ENCODE measurements at regions not wholly inside any gene's neighbourhood (a gene's known extent, or its start where the extent isn't known, plus 50 kb on each side); places are given as distances from the start of the nearest gene placed in this dataset.

GRCh38 chr1:213698092-213698702 is 289.6 kb upstream of the PROX1 start:
- H3K36me3 ChIP-seq (ENCODE audit: insufficient read depth, low read length), result no peaks in the 10 kb centered on the region
- no peak for TF ChIP-seq EP300 (conservative IDR thresholded peaks at IDR 0.05; ENCODE audit: poor library complexity, severe bottlenecking)
- TF ChIP-seq POLR2AphosphoS5 (IDR thresholded peaks at IDR 0.05), result no peak
- TF ChIP-seq MXI1 (conservative IDR thresholded peaks at IDR 0.05; ENCODE audit: poor library complexity, severe bottlenecking), result no peak
- no peak for TF ChIP-seq TAF1 (IDR thresholded peaks at IDR 0.05; ENCODE audit: low read depth)
- TF ChIP-seq RAD21 (conservative IDR thresholded peaks at IDR 0.05), result no peak
- no peak for TF ChIP-seq SMC3 (conservative IDR thresholded peaks at IDR 0.05; ENCODE audit: poor library complexity)
- TF ChIP-seq EZH2 (IDR thresholded peaks at IDR 0.05; ENCODE audit: borderline replicate concordance, insufficient read depth, low read length, poor library complexity, severe bottlenecking), result no peak
- TF ChIP-seq CTCF (IDR thresholded peaks at IDR 0.05; ENCODE audit: poor library complexity, severe bottlenecking), result no peak
- TF ChIP-seq, protein P1, sequence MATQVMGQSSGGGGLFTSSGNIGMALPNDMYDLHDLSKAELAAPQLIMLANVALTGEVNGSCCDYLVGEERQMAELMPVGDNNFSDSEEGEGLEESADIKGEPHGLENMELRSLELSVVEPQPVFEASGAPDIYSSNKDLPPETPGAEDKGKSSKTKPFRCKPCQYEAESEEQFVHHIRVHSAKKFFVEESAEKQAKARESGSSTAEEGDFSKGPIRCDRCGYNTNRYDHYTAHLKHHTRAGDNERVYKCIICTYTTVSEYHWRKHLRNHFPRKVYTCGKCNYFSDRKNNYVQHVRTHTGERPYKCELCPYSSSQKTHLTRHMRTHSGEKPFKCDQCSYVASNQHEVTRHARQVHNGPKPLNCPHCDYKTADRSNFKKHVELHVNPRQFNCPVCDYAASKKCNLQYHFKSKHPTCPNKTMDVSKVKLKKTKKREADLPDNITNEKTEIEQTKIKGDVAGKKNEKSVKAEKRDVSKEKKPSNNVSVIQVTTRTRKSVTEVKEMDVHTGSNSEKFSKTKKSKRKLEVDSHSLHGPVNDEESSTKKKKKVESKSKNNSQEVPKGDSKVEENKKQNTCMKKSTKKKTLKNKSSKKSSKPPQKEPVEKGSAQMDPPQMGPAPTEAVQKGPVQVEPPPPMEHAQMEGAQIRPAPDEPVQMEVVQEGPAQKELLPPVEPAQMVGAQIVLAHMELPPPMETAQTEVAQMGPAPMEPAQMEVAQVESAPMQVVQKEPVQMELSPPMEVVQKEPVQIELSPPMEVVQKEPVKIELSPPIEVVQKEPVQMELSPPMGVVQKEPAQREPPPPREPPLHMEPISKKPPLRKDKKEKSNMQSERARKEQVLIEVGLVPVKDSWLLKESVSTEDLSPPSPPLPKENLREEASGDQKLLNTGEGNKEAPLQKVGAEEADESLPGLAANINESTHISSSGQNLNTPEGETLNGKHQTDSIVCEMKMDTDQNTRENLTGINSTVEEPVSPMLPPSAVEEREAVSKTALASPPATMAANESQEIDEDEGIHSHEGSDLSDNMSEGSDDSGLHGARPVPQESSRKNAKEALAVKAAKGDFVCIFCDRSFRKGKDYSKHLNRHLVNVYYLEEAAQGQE (IDR thresholded peaks at IDR 0.05; ENCODE audit: borderline replicate concordance), result no peak
- no peak overlapping the region for H3K4me2 ChIP-seq (ENCODE audit: low read length)
- H2AFZ ChIP-seq (ENCODE audit: low read depth, low read length), result no peak overlapping the region
- H3K27me3 ChIP-seq (ENCODE audit: insufficient read depth, low read depth, low read length), result no peaks in the 10 kb centered on the region
- H3K4me3 ChIP-seq (ENCODE audit: low read length), result no peak overlapping the region
- H3K79me2 ChIP-seq (replicated peaks; ENCODE audit: insufficient read depth, low read length), result no peaks in the 10 kb centered on the region
- no peaks in the 10 kb centered on the region for H3K9me2 ChIP-seq (ENCODE audit: insufficient read depth, low read length)
- H3K9ac ChIP-seq (ENCODE audit: low read length), result no peak overlapping the region
- H3K27ac ChIP-seq (ENCODE audit: low read length), result no peak overlapping the region
- H4K20me1 ChIP-seq (ENCODE audit: insufficient read depth), result no peaks in the 10 kb centered on the region
- no peaks in the 10 kb centered on the region for H3F3A ChIP-seq (ENCODE audit: insufficient read depth, low read length, poor library complexity, severe bottlenecking)
- H3K9me3 ChIP-seq (ENCODE audit: low read length), result no peaks in the 10 kb centered on the region

DNA sequence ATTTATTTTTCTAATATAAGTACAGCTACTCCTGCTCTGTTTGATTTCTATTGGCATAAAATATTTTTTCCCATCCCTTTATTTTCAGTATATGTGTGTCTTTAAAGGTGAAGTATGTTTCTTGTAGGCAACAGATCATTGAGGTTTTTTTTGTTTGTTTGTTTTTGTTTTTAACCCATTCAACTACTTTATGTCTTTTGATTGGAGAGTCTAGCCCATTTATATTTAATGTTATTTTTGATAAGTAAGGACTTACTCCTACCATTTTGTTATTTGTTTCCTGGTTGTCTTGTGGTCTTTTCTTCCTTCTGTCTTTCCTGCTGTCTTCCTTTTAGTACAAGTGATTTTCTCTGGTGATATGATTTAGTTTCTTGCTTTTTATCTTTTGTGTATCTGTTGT is 285.1 kb upstream of the PROX1 start:
- Histone ChIP-seq H3K9ac (ENCODE audit: low read length) (no peak overlapping the region), H3K9me3 (ENCODE audit: low read length) (no peaks in the 10 kb centered on the region)
- no peak for TF ChIP-seq EP300 (conservative IDR thresholded peaks at IDR 0.05; ENCODE audit: poor library complexity, severe bottlenecking)
- TF ChIP-seq, protein P1 (IDR thresholded peaks at IDR 0.05; ENCODE audit: borderline replicate concordance), result no peak
- no peak for TF ChIP-seq MXI1 (conservative IDR thresholded peaks at IDR 0.05; ENCODE audit: poor library complexity, severe bottlenecking)

More for the DNA sequence above, 285.1 kb upstream of the PROX1 start:
- no peaks in the 10 kb centered on the region for H3K36me3 ChIP-seq (ENCODE audit: insufficient read depth, low read length)
- H3F3A ChIP-seq (ENCODE audit: insufficient read depth, low read length, poor library complexity, severe bottlenecking), result no peaks in the 10 kb centered on the region
- no peak overlapping the region for H3K27ac ChIP-seq (ENCODE audit: low read length)
- no peaks in the 10 kb centered on the region for H4K20me1 ChIP-seq (ENCODE audit: insufficient read depth)
- no peaks in the 10 kb centered on the region for H3K27me3 ChIP-seq (ENCODE audit: insufficient read depth, low read depth, low read length)
- H3K4me2 ChIP-seq (ENCODE audit: low read length), result no peak overlapping the region
- no peak overlapping the region for H3K4me3 ChIP-seq (ENCODE audit: low read length)
- H3K79me2 ChIP-seq (replicated peaks; ENCODE audit: insufficient read depth, low read length), result no peaks in the 10 kb centered on the region
- no peak overlapping the region for H2AFZ ChIP-seq (ENCODE audit: low read depth, low read length)
- no peaks in the 10 kb centered on the region for H3K9me2 ChIP-seq (ENCODE audit: insufficient read depth, low read length)
